K562 (cell line): ENCODE measurements at regions not wholly inside any gene's neighbourhood (a gene's known extent, or its start where the extent isn't known, plus 50 kb on each side); places are given as distances from the start of the nearest gene placed in this dataset.

ENCODE experiments used
- CCNT2 ChIP-seq: IDR thresholded peaks from 2 replicates; pipeline ENCODE4 v1.6.1; 2011; ENCODE audit warnings: borderline replicate concordance, low read depth, mild to moderate bottlenecking, moderate library complexity, mixed read lengths, low read length; ENCODE audit not compliant: insufficient read length; ENCODE audit errors: extremely low read depth
- FOXJ2 ChIP-seq: fragments of 200-800 bp; sonication (Bioruptor generic); IDR thresholded peaks from 2 replicates; pipeline ENCODE4 v1.6.1; 2016; ENCODE audit warnings: missing genetic modification characterization, missing compliant biosample characterization
- LCOR ChIP-seq: sonication (generic); formaldehyde crosslinking; IDR thresholded peaks from 2 replicates; pipeline ENCODE4 v1.8.0; 2022; ENCODE audit warnings: mild to moderate bottlenecking, missing genetic modification reagents
- NCOA1 ChIP-seq: fragments of 450-650 bp; IDR thresholded peaks from 2 replicates; pipeline ENCODE4 v1.6.1; 2016; ENCODE audit warnings: low read depth
- PCBP1 ChIP-seq: fragments of 200-400 bp; formaldehyde crosslinking; IDR thresholded peaks from 2 replicates; pipeline ENCODE4 v1.6.1; 2018; ENCODE audit warnings: mild to moderate bottlenecking, low read depth, low read length; ENCODE audit not compliant: poor library complexity, severe bottlenecking
- RBM17 ChIP-seq: fragments of 200-400 bp; formaldehyde crosslinking; IDR thresholded peaks from 2 replicates; pipeline ENCODE4 v1.6.1; 2017; ENCODE audit warnings: low read depth, mild to moderate bottlenecking, low read length, borderline replicate concordance
- ZNF76 ChIP-seq: fragments of 250-450 bp; sonication (Bioruptor Pico); IDR thresholded peaks from 2 replicates; pipeline ENCODE4 v1.4.0; 2020; ENCODE audit warnings: mild to moderate bottlenecking, moderate library complexity, borderline replicate concordance
- TF ChIP-seq, protein P1 (sequence below): sonication (generic); formaldehyde crosslinking; IDR thresholded peaks from 2 replicates; pipeline ENCODE4 v1.8.0; 2023; ENCODE audit warnings: mild to moderate bottlenecking, missing genetic modification reagents
- TF ChIP-seq, protein P2 (sequence below), 2 experiments: fragments of 450-650 bp; IDR thresholded peaks; 2 replicates each; pipeline ENCODE4 v1.6.1; 2018; ENCODE audit warnings: mild to moderate bottlenecking in 2 of 2, low read depth in 1 of 2; ENCODE audit not compliant: partially characterized antibody in 2 of 2
- TF ChIP-seq, protein P3 (sequence below): fragments of 200-800 bp; sonication (Bioruptor generic); IDR thresholded peaks from 2 replicates; pipeline ENCODE4 v1.6.1; 2016; ENCODE audit warnings: missing genetic modification characterization, missing compliant biosample characterization
- TF ChIP-seq, protein P4 (sequence below): sonication (generic); formaldehyde crosslinking; IDR thresholded peaks from 2 replicates; pipeline ENCODE4 v1.8.1; 2023; ENCODE audit warnings: missing genetic modification reagents, mild to moderate bottlenecking, borderline replicate concordance

DNA sequence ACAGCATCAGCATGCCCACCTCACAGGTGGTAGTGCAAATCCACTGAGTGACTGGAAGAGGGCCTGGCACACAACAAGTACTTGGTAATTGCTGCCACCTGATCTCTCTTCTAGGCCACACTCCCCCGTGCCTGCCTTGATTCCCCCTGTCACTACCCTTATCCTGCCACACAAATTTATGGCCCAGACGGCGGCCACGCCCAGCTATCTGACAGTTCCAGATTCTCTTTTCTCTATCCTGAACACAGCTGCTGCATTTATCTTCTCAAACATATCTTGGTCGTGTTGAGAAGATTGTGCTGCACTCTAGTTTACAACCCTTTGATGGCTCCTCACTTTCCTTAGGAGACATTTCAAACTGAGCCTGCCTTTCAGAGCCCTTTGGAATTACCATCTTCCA is 585.2 kb downstream of the NTRK3 start (continued):
- TF ChIP-seq FOXJ2 (tag) (peak; percentile 60; the same call in 1 of the 2 replicates), LCOR (CRISPR knock-in tag) (no peak), CCNT2 (no peak), NCOA1 (peak; percentile 85), PCBP1 (no peak), ZNF76 (CRISPR knock-in tag) (no peak), RBM17 (no peak)
- TF ChIP-seq, protein P1, sequence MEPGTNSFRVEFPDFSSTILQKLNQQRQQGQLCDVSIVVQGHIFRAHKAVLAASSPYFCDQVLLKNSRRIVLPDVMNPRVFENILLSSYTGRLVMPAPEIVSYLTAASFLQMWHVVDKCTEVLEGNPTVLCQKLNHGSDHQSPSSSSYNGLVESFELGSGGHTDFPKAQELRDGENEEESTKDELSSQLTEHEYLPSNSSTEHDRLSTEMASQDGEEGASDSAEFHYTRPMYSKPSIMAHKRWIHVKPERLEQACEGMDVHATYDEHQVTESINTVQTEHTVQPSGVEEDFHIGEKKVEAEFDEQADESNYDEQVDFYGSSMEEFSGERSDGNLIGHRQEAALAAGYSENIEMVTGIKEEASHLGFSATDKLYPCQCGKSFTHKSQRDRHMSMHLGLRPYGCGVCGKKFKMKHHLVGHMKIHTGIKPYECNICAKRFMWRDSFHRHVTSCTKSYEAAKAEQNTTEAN (CRISPR knock-in tag), result no peak
- TF ChIP-seq, protein P2, sequence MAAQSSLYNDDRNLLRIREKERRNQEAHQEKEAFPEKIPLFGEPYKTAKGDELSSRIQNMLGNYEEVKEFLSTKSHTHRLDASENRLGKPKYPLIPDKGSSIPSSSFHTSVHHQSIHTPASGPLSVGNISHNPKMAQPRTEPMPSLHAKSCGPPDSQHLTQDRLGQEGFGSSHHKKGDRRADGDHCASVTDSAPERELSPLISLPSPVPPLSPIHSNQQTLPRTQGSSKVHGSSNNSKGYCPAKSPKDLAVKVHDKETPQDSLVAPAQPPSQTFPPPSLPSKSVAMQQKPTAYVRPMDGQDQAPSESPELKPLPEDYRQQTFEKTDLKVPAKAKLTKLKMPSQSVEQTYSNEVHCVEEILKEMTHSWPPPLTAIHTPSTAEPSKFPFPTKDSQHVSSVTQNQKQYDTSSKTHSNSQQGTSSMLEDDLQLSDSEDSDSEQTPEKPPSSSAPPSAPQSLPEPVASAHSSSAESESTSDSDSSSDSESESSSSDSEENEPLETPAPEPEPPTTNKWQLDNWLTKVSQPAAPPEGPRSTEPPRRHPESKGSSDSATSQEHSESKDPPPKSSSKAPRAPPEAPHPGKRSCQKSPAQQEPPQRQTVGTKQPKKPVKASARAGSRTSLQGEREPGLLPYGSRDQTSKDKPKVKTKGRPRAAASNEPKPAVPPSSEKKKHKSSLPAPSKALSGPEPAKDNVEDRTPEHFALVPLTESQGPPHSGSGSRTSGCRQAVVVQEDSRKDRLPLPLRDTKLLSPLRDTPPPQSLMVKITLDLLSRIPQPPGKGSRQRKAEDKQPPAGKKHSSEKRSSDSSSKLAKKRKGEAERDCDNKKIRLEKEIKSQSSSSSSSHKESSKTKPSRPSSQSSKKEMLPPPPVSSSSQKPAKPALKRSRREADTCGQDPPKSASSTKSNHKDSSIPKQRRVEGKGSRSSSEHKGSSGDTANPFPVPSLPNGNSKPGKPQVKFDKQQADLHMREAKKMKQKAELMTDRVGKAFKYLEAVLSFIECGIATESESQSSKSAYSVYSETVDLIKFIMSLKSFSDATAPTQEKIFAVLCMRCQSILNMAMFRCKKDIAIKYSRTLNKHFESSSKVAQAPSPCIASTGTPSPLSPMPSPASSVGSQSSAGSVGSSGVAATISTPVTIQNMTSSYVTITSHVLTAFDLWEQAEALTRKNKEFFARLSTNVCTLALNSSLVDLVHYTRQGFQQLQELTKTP (IDR thresholded peaks at IDR 0.05; ENCODE audit: low read depth in 1 of 2, partially characterized antibody in 2 of 2), result no peak
- TF ChIP-seq, protein P3, sequence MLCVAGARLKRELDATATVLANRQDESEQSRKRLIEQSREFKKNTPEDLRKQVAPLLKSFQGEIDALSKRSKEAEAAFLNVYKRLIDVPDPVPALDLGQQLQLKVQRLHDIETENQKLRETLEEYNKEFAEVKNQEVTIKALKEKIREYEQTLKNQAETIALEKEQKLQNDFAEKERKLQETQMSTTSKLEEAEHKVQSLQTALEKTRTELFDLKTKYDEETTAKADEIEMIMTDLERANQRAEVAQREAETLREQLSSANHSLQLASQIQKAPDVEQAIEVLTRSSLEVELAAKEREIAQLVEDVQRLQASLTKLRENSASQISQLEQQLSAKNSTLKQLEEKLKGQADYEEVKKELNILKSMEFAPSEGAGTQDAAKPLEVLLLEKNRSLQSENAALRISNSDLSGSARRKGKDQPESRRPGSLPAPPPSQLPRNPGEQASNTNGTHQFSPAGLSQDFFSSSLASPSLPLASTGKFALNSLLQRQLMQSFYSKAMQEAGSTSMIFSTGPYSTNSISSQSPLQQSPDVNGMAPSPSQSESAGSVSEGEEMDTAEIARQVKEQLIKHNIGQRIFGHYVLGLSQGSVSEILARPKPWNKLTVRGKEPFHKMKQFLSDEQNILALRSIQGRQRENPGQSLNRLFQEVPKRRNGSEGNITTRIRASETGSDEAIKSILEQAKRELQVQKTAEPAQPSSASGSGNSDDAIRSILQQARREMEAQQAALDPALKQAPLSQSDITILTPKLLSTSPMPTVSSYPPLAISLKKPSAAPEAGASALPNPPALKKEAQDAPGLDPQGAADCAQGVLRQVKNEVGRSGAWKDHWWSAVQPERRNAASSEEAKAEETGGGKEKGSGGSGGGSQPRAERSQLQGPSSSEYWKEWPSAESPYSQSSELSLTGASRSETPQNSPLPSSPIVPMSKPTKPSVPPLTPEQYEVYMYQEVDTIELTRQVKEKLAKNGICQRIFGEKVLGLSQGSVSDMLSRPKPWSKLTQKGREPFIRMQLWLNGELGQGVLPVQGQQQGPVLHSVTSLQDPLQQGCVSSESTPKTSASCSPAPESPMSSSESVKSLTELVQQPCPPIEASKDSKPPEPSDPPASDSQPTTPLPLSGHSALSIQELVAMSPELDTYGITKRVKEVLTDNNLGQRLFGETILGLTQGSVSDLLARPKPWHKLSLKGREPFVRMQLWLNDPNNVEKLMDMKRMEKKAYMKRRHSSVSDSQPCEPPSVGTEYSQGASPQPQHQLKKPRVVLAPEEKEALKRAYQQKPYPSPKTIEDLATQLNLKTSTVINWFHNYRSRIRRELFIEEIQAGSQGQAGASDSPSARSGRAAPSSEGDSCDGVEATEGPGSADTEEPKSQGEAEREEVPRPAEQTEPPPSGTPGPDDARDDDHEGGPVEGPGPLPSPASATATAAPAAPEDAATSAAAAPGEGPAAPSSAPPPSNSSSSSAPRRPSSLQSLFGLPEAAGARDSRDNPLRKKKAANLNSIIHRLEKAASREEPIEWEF (CRISPR knock-in tag), result no peak
- TF ChIP-seq, protein P4, sequence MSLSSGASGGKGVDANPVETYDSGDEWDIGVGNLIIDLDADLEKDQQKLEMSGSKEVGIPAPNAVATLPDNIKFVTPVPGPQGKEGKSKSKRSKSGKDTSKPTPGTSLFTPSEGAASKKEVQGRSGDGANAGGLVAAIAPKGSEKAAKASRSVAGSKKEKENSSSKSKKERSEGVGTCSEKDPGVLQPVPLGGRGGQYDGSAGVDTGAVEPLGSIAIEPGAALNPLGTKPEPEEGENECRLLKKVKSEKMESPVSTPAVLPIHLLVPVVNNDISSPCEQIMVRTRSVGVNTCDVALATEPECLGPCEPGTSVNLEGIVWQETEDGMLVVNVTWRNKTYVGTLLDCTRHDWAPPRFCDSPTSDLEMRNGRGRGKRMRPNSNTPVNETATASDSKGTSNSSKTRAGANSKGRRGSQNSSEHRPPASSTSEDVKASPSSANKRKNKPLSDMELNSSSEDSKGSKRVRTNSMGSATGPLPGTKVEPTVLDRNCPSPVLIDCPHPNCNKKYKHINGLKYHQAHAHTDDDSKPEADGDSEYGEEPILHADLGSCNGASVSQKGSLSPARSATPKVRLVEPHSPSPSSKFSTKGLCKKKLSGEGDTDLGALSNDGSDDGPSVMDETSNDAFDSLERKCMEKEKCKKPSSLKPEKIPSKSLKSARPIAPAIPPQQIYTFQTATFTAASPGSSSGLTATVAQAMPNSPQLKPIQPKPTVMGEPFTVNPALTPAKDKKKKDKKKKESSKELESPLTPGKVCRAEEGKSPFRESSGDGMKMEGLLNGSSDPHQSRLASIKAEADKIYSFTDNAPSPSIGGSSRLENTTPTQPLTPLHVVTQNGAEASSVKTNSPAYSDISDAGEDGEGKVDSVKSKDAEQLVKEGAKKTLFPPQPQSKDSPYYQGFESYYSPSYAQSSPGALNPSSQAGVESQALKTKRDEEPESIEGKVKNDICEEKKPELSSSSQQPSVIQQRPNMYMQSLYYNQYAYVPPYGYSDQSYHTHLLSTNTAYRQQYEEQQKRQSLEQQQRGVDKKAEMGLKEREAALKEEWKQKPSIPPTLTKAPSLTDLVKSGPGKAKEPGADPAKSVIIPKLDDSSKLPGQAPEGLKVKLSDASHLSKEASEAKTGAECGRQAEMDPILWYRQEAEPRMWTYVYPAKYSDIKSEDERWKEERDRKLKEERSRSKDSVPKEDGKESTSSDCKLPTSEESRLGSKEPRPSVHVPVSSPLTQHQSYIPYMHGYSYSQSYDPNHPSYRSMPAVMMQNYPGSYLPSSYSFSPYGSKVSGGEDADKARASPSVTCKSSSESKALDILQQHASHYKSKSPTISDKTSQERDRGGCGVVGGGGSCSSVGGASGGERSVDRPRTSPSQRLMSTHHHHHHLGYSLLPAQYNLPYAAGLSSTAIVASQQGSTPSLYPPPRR (CRISPR knock-in tag), result no peak
